GM18868 (cell line): ENCODE measurements at regions not wholly inside any gene's neighbourhood (a gene's known extent, or its start where the extent isn't known, plus 50 kb on each side); places are given as distances from the start of the nearest gene placed in this dataset.

Source experiments
- ATAC-seq: cut with Tn5 transposase; IDR thresholded peaks from one replicate; pipeline ENCODE4 v1.9.1; 2021; ENCODE audit warnings: mild to moderate bottlenecking, moderate library complexity; ENCODE audit not compliant: unreplicated experiment

DNA sequence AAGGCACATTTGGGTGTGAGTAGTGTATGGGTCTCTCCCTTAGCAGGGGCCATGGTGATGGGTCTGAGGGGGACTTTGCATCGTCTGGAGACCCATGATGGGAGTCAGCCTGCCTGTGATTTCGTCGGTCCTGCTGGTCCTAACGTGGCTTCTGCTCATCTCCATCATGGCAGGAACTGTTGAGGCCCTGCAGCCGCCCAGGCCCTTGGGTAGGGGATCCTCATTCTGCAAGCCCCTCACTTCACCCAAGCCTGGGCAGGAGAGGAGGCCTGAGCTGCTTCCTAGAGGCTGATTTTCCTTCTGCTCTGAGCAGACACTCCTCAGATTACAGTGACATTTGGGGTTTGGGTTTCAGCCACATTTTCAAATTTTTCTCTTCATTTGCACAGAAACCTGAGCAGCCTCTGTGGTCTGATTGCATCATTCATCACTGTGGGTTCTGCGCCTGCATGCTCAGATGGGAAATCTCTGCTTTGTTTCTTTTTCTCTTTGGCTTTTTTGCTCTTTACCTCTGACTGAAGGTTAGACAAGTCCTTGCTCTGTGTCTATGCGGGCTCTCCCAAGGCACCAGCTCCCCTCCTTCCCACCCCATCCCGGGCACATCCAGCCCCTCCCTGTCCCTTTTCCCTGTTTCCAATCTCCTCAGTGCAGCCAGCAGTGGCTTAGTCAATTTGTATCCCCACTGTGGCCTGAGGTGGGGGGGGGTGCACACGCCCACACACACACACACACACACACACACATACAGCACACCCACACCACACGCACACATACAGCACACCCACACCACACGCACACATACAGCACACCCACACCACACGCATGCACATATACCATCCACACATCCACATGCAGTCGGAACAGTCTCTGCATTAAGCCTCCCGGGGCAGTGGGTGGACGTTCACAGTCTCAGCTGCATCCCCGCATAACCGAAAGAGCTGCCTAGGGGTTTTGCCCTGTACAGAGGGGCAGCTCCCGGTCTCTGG lies 305.4 kb upstream of the HS6ST1 start:
- no peak for ATAC-seq

DNA sequence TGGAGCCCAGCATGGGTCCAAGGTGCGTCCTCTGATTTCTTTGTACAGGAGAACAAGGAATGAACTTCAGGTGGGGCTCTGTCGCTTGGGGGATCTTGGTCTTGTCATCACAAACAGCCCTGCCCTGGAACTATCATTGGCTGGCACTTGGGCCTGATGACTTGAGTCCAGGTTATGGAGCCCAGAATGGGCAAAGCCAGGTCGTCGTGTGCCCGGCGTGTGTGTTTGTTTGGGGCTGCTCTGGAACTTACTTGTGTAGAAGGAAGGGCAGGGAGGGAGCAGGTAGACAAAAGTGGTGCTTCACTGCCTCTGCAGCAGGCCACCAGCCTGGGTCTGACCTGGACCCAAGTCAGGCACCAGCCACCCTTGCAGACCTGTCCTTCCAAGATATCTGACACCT lies 306.3 kb upstream of the HS6ST1 start:
- no peak for ATAC-seq

DNA sequence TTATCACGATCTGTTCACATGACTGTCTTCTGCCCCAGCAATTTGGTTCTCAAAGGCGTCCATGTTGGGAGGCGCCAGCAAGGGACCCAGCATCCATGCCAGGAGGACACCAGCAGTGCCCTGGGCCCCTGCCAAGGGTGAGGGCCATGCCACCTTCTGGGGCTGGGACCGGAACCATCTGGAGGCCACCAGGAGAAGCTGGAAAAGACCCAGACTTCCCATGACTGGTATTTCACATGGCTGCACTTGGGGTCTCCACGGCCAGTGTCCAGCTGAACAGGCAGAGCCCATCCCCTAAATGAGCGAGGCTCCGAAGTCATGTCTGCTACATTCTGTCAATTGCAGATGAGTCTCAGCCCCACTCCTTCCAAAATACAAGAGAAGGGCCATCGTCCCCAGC lies 306.8 kb upstream of the HS6ST1 start:
- no peak for ATAC-seq

DNA sequence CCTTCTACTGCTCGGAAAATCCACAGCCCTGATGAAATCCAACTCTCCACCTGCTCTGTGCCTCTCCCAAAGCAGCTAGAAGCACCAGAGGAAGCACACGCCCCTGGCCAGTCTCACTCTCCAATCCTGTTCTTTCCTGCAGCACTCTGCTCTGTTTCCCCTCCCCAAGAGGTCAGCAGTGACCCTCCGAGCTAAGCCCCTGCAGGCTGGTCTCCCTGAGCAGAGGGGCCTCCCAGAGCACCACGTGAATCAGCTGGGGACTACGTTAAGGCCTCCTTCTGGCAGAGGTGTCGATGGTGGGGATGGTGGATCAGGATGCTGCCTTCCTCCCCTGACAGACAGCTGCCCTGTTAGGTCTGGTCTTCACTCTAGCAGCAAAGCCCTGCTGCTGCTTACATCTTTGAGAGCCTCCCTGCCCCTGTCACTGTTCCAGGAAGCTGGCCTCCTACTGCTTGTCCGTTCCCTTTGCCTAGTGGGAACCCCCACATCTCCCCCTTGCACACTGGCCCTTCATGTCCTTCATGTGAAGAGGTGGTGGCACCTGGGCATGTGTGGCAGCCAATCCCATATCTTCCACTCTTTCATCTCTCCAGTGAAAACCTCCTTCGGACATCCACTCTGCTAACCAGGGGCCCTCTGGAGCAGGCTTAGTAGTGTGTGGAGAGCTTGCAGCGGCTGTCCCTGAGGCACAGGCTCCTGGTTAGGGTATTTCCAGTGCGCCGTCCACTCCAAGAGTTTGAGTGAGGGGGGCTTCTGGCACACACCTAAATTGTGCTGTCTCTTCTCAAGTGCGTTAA lies 307.5 kb upstream of the HS6ST1 start:
- no peak for ATAC-seq

DNA sequence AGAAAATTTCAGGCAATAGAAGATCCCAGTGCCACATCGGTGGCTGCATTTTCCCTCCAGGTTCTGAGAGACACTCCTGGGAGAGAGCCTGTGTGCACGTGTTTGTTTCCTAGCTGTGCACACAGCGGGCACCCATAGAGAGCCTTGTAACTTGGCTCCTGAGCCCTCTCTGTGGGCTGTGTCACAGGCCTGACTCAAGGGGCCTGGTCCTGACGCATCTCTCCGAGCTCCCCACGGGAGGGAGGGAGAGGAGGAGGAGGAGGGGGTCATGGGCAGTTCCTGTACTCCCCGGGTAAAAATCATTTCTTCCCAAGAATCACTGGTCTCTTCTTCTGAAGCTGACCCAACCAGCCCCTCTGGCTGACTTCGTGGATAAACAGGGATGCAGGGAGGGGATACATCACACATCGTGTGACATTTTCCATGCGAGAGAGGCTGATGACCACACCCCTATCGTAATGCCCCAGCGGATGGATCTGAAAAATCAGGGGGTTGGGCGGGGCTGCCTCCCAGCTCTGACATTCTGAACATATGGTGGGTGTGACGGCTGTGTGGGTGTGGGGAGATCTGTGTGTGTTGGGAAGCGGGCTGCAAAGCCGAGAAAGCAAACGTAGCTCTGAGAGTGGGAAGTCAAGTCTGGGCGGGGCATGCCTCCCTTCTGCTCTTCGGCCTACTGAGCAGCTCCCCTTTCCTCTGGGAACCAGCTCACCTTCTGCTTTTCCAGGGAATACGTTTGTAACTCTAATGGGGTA lies 308.3 kb upstream of the HS6ST1 start:
- no peak for ATAC-seq

- no peak for ATAC-seq
Measured at GRCh38 chr2:128628206-128628605, 309.5 kb upstream of the HS6ST1 start.

DNA sequence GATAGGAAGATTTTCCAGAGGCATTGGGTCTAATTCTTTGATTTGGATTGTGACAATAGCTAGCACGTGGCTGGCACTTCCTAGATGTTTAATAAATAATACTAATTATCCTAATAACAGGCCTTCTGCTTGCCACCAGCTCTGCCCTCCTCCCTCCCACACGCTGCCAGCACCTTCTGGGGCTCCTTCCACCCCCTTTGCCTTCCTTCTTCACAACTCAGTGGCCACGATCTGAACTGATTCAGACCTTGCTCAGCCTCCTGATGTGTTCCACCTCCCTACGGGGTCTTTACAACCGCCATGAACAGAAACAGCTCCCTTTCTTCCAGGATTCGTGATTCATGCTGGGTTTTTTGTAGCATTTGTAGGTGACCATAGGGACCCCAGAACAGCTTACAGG lies 310.3 kb upstream of the HS6ST1 start:
- ATAC-seq: no peak

DNA sequence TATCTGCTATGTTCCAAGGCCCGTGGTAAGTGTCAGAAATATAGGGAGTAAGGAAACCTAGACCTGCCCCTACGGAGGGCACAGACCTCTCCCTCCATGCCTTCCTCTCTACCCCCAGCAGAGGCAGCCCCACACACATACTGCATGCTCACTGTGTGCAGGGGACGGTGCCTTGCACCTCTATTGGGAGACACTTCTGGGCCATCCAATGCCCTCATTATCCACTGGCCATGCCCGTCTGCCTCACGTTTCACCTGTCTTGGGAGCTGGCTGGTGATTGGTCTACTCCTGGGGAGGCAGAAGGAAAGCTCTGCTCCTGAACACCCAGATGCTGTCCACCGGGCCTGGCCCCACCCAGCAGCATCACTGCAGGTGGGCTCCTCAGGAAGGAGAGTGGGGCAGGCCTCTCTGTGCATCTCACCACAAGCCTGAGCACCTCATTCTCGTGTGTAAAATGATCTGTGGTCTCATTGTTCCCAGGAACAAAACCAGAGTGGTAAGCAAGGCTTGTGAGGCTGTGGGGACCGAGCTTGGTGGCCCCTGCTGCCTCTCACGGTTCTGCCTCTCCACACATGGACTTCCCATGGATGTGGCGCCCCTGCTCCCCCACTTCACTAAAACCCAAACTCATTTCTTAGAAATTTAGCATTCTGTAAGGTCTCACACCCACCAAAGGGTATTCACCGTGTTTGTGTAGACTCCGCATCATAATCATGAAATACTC lies 312.5 kb upstream of the HS6ST1 start:
- ATAC-seq: no peak

DNA sequence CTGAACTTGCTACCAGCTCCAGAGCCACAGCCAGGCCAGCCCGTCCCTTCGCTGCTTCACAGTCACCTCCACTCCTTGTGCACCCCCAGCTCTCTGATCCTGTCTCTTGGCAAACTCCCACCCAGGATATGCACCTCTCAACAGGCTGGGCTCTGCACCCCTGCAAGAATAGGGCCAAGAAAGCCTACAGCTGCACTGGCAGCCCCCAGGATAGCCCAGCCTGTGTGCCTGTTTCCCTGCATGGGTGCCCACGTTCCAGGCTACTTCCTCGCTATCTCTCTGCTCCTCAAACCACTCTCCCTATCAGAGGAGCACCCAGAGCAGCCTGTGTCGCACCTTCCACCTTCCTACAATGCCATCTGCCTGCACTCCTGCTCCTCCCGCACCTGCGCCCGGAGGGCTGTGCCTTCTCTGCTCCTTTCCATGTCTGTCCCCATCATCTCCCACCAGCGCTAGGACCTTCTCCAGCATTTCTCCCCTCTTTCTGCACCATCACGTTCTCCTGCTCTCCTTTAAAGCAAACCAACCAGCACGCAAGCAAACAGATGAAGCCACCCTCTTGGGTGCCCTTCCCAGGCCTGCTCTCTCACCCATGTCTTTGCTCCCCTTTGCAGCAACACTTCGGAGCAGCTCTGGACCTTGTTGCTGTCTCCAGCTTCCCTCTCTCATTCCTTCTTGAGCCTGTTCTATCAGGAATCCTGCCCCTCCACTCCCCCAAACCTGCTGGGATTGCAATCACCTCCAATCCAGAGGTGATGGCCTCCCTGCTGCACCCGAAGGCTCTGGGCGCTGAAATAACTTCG lies 313.2 kb upstream of the HS6ST1 start:
- no peak for ATAC-seq

- no peak for ATAC-seq
Measured at GRCh38 chr2:128632501-128632800, 313.8 kb upstream of the HS6ST1 start.

GRCh38 chr2:128633501-128633900 lies 314.8 kb upstream of the HS6ST1 start:
- no peak for ATAC-seq

DNA sequence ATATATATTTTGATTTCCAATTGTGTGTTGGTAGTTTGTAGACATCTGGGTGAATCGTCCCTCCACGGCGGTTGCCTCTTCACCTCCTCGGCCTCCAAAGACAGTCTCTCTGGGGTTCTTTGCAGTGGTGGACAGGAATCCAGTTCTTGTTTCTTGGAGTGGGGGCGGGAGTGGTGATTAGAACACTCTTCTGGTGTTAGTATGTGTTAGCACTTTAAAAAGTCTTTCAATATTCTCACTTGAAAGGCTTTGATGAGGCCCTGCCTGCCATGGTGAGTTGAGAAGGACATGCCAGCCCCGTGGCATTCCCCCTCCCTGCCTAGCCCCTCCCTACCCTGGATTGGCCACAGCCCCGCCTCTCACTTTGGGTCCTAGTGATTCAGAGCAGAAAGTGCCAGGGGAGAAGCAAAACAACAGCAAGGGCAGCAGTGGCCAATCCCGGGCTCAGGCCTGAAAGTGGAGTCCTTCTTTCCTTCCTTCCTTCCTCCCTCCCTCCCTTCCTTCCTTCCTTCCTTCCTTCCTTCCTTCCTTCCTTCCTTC lies 316.8 kb upstream of the HS6ST1 start:
- ATAC-seq: no peak

DNA sequence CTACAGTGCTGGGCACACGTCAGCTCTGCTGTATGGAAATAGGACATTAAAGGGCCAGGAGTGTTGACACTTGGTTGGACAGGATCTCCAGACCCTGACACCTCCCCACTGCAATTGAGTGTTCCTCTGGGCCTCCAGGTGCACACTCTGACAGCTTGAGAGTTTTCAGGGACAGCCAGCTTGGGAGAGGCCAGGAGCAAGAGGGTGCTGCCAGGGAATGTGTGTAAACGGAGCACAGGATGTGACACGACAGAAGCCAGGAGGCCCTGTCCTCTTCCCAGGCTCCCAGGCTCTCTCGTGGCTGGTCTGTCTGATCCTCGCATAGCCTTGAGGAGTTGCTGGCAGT lies 318.1 kb upstream of the HS6ST1 start:
- no peak for ATAC-seq

GRCh38 chr2:128637481-128638155 lies 318.9 kb upstream of the HS6ST1 start:
- ATAC-seq: no peak

DNA sequence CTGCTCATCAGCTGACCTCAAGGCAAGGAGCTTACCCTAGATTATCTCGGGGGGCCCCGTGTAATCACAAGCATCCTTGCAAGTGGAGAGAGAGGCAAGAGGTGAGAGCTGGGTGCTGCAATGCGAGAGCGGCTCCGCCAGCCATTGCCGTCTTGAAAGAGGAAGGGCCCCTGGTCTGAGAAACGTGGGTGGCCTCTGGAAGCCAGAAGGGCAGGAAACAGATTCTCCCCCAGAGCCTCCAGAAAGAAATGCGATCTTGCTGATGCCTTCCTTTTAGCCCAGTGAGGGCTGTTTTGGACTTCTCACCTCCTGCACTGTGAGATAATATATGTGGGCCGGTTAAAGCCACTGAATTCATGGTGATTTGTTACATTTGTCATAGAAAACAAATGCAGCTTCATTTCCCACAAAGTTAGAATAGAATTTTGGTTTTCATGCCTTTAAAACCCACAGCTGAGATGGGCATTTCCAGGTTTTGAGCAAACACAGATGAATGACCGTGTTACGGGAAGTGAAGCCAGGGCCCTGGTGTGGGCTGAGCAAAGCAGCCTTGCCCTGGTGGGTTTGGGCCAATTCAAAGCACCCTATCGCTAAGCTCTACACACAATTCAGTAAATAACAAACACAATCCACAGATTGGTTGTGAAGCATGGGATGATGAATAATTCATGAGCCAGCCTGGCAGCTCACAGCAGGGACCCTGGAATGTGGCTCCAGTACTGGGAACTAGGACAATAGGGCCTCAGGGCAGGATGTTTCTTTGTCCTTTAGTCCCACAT lies 319.9 kb upstream of the HS6ST1 start:
- ATAC-seq: no peak

- no peak for ATAC-seq
Measured at GRCh38 chr2:128639120-128639477, 320.4 kb upstream of the HS6ST1 start.

GRCh38 chr2:128639693-128640092 lies 321.0 kb upstream of the HS6ST1 start:
- ATAC-seq: no peak

DNA sequence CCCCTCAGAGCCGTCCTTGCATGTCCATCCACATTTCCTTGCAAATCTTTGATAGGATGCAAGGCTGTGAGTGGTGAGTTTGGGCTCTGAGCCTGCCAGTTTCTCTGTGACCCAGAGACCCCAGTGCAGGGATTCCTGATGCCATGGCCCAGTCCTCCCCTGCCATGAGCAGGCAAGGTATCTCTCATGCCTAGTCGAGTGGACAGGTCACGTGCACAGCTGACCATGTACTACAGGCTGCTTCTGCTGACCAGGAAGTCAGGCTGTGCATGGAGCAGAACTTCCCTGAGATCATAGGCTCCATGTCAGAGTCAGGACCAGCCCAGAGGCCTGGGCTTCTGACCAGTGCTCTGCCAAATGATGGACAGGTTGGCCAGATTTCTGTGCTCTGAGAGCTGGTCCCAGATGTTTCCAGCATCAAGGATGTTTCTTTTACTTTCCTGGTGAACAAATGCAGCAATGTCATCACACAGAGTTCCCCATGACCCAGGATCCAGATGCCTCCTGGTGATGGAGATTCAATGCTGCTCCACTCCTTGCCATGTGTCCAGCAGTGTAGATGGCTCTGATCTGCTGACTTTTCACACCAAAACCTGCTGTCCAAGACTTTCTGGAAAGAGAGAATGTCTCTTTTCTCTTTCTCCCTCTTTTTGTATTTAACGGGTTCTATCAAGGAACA lies 321.6 kb upstream of the HS6ST1 start:
- ATAC-seq: no peak
